SHP77 treated with DMSO at 0.1 percent for 48 hours (cell line): ENCODE measurements at regions not wholly inside any gene's neighbourhood (a gene's known extent, or its start where the extent isn't known, plus 50 kb on each side); places are given as distances from the start of the nearest gene placed in this dataset.

ENCODE experiments used
- DNase-seq: peaks from one replicate; lab custom pipeline; 2025; lab: John Stamatoyannopoulos, UW

DNA sequence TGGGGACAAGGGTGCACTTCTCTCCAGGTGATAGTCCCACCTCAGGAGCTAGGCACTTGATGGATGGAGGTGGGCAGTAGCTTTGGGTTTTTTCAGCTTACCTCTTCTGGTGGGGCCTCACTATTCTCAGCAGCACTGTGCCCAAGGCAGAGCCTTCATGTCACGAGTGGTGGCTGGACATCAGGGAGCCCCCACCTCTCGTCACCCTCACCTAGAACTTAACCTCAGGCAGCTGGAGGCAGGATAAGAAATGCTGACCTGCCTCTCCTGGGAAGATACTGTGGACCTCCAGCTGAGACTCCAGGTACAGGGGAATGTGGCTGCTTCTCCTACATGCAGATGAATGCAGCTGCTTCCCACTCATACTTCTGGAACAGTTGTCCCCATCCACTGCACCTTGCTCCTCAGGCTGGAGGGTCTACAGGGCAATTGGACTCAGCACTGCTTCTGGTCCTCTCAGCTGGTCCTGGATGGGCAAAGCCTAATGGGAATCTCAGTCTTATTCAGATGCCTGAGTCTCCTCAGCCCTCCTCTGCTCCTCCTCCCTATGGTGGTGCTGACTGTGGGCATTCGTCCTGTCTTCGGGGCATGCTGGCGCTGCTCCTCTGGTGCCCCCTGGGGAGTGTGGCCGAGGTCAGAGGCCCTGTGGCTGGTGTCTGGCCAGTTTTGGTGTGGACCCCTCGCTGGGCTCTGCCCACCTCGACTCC lies 129.9 kb downstream of the KLF13 start:
- no peak for DNase-seq

DNA sequence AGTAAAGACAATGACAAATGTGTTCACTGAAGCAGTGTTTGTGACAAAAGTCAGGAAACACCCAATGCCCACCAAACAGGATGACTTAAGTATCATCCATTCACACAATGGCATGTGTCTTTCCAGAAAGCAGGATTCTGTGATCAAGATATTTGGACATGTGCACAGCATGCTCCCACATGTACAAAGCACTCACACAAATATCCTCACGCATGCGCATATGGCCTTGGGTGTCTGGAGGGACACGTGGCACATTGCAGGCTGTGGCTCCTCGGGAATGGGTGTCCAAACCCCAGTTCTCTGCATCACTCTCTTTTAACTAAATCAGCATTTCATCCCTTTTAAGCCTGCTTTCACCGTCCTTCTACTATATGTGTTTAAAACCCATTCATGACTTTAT lies 130.5 kb downstream of the KLF13 start:
- no peak for DNase-seq

DNA sequence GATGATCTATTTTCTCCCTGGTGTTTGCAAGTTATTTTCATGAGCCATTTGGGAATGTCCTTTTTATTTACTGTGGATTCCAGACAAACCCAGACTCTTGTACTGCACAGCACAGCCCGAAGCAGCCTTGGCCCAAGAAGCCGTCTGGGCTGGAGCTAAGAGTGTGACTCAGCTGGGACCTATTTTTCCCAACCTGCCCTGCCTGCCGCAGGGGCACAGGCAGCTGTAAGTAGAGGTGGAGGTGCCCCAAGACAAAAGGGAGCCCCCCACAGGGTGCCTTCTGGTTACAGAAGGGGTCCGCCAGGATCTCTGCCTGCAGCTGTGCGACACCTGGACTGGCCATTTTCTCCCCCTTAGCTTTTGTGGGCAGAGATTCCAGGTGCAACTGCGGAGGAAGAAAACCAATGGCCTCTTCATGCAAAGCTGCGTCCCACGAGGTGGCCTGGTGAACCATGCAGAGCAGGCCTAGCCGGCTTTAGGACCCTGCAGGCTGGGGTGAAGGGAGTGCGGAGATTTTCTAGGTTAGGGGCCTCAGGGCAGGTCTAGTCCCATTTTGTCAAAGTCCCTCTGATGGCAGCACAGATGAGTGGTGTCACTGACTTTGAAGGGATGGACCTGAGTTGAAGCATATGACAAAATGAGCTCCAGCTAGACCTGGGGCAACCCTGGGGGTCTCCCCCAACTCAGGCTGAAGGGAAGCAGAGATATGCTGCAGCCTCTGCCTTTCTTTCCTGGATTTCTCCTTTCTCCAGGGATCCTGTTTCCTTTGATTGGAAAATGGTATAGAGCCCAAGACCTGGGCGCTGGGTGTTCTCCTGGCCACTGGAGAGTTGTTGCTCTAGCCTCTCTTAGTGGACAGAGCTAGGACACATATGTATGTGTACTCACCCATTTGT lies 131.2 kb downstream of the KLF13 start:
- no peak for DNase-seq

- DNase-seq: no peak
Measured at GRCh38 chr15:31458596-31459399, 132.2 kb downstream of the KLF13 start.

DNA sequence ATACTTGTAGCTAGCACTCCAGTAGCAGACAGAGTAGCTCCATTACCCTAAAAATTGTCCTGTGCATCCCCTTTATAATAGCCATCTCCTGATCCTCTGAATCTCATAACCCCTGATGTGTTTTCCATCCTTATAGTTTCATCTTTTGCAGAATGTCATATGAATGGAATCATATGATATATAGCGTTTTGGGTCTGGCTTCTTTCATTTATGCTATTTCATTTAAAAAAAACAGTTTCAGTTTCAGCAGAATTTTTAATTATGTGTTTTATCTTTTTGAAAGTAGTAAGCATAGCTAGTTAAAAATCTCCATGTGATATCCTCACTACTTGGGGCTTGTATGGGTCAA lies 132.7 kb downstream of the KLF13 start:
- no peak for DNase-seq

- DNase-seq: no peak
Measured at GRCh38 chr15:31461375-31461774, 134.7 kb downstream of the KLF13 start.

- no peak for DNase-seq
Measured at GRCh38 chr15:31461911-31462480, 135.4 kb downstream of the KLF13 start.

DNA sequence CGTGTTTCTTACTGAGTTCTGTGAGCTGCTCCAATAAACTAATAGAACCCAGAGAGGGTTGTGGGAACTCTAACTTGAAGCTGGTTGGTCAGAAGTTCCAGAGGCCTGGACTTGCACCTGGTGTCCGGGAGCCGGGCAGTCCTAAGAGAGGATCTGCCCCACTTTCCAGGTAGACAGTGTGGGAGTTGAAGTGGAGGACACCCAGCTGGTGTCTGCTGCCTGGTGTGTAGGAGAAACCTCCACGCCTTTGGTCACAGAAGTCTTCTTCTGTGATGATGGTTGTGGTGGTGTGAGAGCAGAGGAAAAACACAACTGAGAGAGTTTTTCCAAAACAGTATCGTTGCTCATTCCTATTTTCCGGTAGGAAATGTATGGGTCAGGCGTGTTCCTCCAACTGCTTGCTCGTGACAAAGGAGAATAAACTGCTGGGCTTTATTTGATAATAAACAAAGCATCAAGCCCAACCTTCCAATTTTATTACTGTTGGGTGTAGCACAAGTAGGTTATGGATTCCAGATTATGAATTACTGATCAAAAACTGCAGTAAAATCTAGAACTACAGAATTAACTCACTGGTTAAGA lies 137.0 kb downstream of the KLF13 start:
- no peak for DNase-seq

- DNase-seq: no peak
Measured at GRCh38 chr15:31464216-31465082, 137.8 kb downstream of the KLF13 start.

- no peak for DNase-seq
Measured at GRCh38 chr15:31465083-31465955, 138.7 kb downstream of the KLF13 start.

- no peak for DNase-seq
Measured at GRCh38 chr15:31467361-31467760, 140.7 kb downstream of the KLF13 start.

DNA sequence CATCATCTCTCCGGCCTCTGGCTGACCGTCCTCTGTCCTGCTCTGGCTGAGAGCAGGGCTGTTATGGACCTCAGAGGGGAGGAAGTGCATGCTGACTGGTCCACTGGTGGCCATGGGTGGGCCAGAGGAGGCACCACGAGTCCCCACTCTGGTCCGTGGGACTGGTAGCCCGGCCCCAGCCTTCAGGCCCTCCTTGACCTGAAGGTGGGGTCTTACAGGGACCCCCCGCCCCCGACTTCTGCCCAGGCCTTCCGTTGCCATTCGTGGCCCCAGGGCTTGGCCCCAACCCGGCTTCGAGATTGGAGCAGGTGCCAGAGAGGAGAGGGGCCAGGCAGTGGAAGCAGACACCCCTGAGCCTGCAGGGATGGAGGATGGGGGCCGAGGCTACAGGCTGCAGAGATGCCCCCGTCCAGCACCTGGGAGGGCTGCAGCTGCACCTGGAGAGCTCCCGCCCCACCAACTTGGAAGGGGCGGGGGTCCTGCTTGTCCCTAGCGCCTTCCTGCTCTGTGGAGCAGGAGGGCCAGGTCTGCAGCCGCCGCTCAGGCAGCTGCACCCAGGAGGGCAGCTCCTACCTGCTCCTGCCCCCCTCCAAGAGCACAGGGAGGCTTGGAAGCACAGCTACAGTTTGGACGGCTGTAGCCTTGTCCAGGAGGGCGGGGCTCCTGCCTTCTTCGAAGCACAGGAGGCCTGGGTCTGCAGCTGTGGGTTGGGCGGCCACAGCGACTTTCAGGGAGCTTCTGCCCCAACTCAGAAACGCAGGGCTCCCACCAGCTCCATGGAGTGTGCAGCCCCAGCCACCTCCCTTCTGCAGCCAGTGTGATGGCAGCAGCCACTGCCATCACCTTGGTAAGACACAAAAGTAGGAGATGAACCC lies 142.5 kb downstream of the KLF13 start:
- no peak for DNase-seq

DNA sequence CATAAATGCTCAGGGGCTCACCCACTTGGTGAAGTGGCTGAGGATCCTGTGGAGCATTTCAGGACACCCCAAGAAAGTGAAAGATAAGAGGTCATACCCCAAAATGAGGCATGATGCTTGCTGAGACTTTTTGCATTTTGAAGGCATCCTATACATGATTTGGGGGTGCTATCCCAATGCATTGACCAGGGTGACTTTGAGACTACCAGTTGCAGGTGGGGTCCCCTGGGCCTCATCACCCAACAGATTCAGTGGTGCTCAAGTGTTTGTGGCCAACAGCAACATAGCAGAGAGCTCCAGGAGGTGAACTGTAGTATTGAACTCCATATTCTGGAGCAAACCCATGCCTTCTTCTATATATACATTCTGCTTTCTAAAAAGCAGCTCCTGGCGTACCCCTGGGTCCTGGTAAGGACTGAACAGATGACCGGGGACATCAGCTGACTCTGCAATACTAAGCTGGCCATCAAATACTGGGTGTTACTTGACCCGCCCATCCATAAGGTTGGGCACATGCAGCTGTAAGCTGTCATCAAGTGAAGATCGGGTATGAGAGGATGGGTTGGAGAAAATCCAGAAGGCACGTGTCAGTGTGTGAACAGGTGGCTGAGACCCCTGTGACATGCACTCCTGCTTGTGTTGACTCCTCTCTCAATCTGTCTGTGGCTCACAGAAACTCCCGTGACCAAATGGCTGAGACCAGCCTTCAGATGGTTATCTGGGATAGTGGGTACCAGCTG lies 143.3 kb downstream of the KLF13 start:
- peak; percentile 3 for DNase-seq

- DNase-seq: no peak
Measured at GRCh38 chr15:31470756-31471155, 144.1 kb downstream of the KLF13 start.

- no peak for DNase-seq
Measured at GRCh38 chr15:31471731-31472430, 145.2 kb downstream of the KLF13 start.

DNA sequence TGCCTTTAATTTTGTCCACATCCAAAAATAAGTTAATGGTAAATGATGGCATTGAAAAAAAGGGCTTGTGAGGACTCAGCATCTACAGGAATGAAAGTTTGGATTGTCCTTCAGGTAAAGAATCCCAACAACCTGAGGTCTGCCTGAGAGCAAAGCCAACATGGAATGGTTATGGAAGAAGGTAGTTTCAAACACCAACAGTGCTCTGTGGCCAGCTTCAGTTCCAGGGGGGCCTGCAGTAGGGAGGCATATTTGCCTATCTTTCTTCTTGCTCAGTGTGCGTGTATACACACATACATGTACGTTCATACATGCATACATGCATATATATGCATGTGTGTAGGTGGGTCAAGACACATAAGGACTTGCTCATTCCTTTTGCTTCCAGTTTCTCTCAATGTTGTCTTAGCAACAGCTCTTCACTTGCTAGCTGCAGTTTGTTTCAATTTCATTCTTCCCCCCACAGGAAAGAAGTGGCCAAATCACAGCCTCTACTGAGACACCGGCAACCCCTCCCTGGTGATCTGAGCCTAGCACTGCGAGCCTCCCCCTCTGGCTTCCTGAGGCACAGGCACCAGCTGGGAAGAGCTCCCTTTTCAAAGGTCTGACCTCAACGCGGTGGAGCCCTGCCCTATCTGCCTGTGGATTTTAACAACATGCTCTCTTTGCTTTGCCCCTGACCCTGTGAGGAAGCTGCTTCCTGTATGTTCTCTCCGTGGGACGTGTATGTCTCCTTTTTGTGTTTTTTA lies 146.2 kb downstream of the KLF13 start:
- DNase-seq: no peak
